ENCODE measurements at regions not wholly inside any gene's neighbourhood (a gene's known extent, or its start where the extent isn't known, plus 50 kb on each side); places are given as distances from the start of the nearest gene placed in this dataset.

- no peak for TF ChIP-seq CTCF (IDR thresholded peaks at IDR 0.05; ENCODE audit: extremely low read depth, insufficient read depth, missing control alignments)
- no peak for DNase-seq (ENCODE audit: low spot score)
- in situ Hi-C loops (cut with MboI; ENCODE audit: low pct_unique_long_range_greater_than_20kb, low sequenced_read_pairs, unreplicated experiment) = no loop called here
These were observed 385.4 kb downstream of the ZIC1 start for GRCh38 chr3:147794596-147794995.

GRCh38 chr3:147795418-147795817, 386.3 kb downstream of the ZIC1 start:
- TF ChIP-seq CTCF (IDR thresholded peaks at IDR 0.05; ENCODE audit: extremely low read depth, insufficient read depth, missing control alignments) = no peak
- no peak for DNase-seq (ENCODE audit: low spot score)
- in situ Hi-C loops (cut with MboI; ENCODE audit: low pct_unique_long_range_greater_than_20kb, low sequenced_read_pairs, unreplicated experiment) = no loop called here

GRCh38 chr3:147797095-147797494, 387.9 kb downstream of the ZIC1 start:
- in situ Hi-C loops (cut with MboI; ENCODE audit: low pct_unique_long_range_greater_than_20kb, low sequenced_read_pairs, unreplicated experiment) = no loop called here
- TF ChIP-seq CTCF (IDR thresholded peaks at IDR 0.05; ENCODE audit: extremely low read depth, insufficient read depth, missing control alignments) = no peak
- DNase-seq (ENCODE audit: low spot score) = no peak

- no peak for TF ChIP-seq CTCF (IDR thresholded peaks at IDR 0.05; ENCODE audit: extremely low read depth, insufficient read depth, missing control alignments)
- in situ Hi-C loops (cut with MboI; ENCODE audit: low pct_unique_long_range_greater_than_20kb, low sequenced_read_pairs, unreplicated experiment) = no loop called here
- no peak for DNase-seq (ENCODE audit: low spot score)
These were observed 390.4 kb downstream of the ZIC1 start for GRCh38 chr3:147799601-147800000.

- TF ChIP-seq CTCF (IDR thresholded peaks at IDR 0.05; ENCODE audit: extremely low read depth, insufficient read depth, missing control alignments) = no peak
- in situ Hi-C loops (cut with MboI; ENCODE audit: low pct_unique_long_range_greater_than_20kb, low sequenced_read_pairs, unreplicated experiment) = no loop called here
- DNase-seq (ENCODE audit: low spot score) = no peak
These were observed 398.6 kb downstream of the ZIC1 start for GRCh38 chr3:147807776-147808175.

GRCh38 chr3:147809206-147809605, 400.0 kb downstream of the ZIC1 start:
- no peak for TF ChIP-seq CTCF (IDR thresholded peaks at IDR 0.05; ENCODE audit: extremely low read depth, insufficient read depth, missing control alignments)
- in situ Hi-C loops (cut with MboI; ENCODE audit: low pct_unique_long_range_greater_than_20kb, low sequenced_read_pairs, unreplicated experiment) = no loop called here
- DNase-seq (ENCODE audit: low spot score) = no peak

All from GM13977 (cell line).